Endothelial cell of umbilical vein (primary cell): ENCODE measurements at regions not wholly inside any gene's neighbourhood (a gene's known extent, or its start where the extent isn't known, plus 50 kb on each side); places are given as distances from the start of the nearest gene placed in this dataset.

ENCODE experiments used
- BruUV-seq: library from RNA; stranded (reverse); fragments of 400-500 nt; replicated peaks from 2 replicates; lab custom pipeline; 2021; lab: Mats Ljungman, UMichigan
- CTCF ChIA-PET: fragments of 300-600, 350-600 bp; sonication (Branson Sonifier 250); formaldehyde crosslinking; loops from one replicate; lab custom pipeline; 2021; ENCODE audit warnings: antibody characterized with exemption, inconsistent platforms; lab: Charles Lee
- POLR2A ChIA-PET: fragments of 300-600, 350-600 bp; sonication (Branson Sonifier 250); formaldehyde crosslinking; loops from one replicate; lab custom pipeline; 2021; ENCODE audit warnings: antibody characterized with exemption, inconsistent platforms; lab: Charles Lee
- DNase-seq: peaks from one replicate; pipeline ENCODE4 v3.0.0-alpha.2; 2011; ENCODE audit warnings: low read depth, low spot score
- FAIRE-seq: peaks from 2 replicates; lab custom pipeline; 2011; peaks lifted over from hg19 to GRCh38; lab: Jason Lieb, UNC
- H2AFZ ChIP-seq: 2 replicates; pipeline ENCODE4 v1.6.0; 2012; ENCODE audit warnings: low read depth, low read length, control low read depth, inconsistent platforms
- H3K27ac ChIP-seq: 2 replicates; pipeline ENCODE4 v1.5.1; 2011; ENCODE audit warnings: low read depth, mild to moderate bottlenecking, control low read depth, low read length, moderate library complexity; ENCODE audit not compliant: insufficient read depth
- H3K27me3 ChIP-seq, 2 experiments: 2 replicates each; pipeline versions ENCODE4 v1.6.0 to v1.6.1; 2011; ENCODE audit warnings: low read length in 2 of 2, mixed read lengths in 1 of 2; ENCODE audit not compliant: control insufficient read depth in 2 of 2, insufficient read depth in 2 of 2
- H3K36me3 ChIP-seq, 2 experiments: 2 replicates in 1 of 2; 3 replicates in 1 of 2; pipeline ENCODE4 v1.5.1; 2011; ENCODE audit warnings: low read length in 2 of 2, mild to moderate bottlenecking in 1 of 2, moderate library complexity in 1 of 2; ENCODE audit not compliant: control insufficient read depth in 2 of 2, insufficient read depth in 2 of 2; ENCODE audit errors: extremely low read depth in 1 of 2
- H3K4me1 ChIP-seq: 3 replicates; pipeline ENCODE4 v1.5.1; 2011; ENCODE audit warnings: mild to moderate bottlenecking, low read length; ENCODE audit not compliant: control insufficient read depth, insufficient read depth; ENCODE audit errors: extremely low read depth
- H3K4me2 ChIP-seq: 2 replicates; pipeline ENCODE4 v1.6.1; 2011; ENCODE audit warnings: low read length, control low read depth, mixed read lengths; ENCODE audit not compliant: insufficient read depth
- H3K4me3 ChIP-seq, 3 experiments: fragments of 200-600 bp in 1 of 3; sonication (generic), shearing (Covaris generic) in 1 of 3; replicated peaks in 1 of 3; 2 replicates each; pipeline ENCODE4 v1.5.1; 2011 to 2016; ENCODE audit warnings: control low read depth in 3 of 3, low read length in 3 of 3, mild to moderate bottlenecking in 2 of 3, inconsistent platforms in 1 of 3, low read depth in 1 of 3, moderate library complexity in 1 of 3; ENCODE audit not compliant: insufficient read depth in 1 of 3
- H3K79me2 ChIP-seq: 2 replicates; pipeline ENCODE4 v1.6.0; 2012; ENCODE audit warnings: low read length, inconsistent platforms; ENCODE audit not compliant: control insufficient read depth, insufficient read depth
- H3K9ac ChIP-seq: replicated peaks from 2 replicates; pipeline ENCODE3; 2011; ENCODE audit warnings: low read length, control low read depth; ENCODE audit not compliant: insufficient read depth; ENCODE audit errors: extremely low read depth
- H3K9me1 ChIP-seq: replicated peaks from 3 replicates; pipeline ENCODE4 v1.6.0; 2011; ENCODE audit warnings: mild to moderate bottlenecking, low read length; ENCODE audit not compliant: control insufficient read depth, insufficient read depth; ENCODE audit errors: extremely low read depth
- H3K9me3 ChIP-seq: replicated peaks from 2 replicates; pipeline ENCODE4 v1.5.1; 2012; ENCODE audit warnings: low read length, inconsistent platforms; ENCODE audit not compliant: control insufficient read depth, insufficient read depth
- H4K20me1 ChIP-seq: replicated peaks from 2 replicates; pipeline ENCODE3; 2011; ENCODE audit warnings: mild to moderate bottlenecking, low read length; ENCODE audit not compliant: control insufficient read depth, insufficient read depth; ENCODE audit errors: extremely low read depth
- EZH2 ChIP-seq: IDR thresholded peaks from 2 replicates; pipeline ENCODE4 v1.6.1; 2012; ENCODE audit warnings: borderline replicate concordance, low read depth, mild to moderate bottlenecking, moderate library complexity, low read length, inconsistent platforms; ENCODE audit not compliant: severe bottlenecking
- FOS ChIP-seq: IDR thresholded peaks from 2 replicates; pipeline ENCODE4 v1.6.1; 2011; ENCODE audit warnings: mild to moderate bottlenecking, low read length, moderate library complexity, borderline replicate concordance; ENCODE audit not compliant: insufficient read depth
- GATA2 ChIP-seq: IDR thresholded peaks from 2 replicates; pipeline ENCODE4 v1.7.0; 2011; ENCODE audit warnings: low read depth, mild to moderate bottlenecking, moderate library complexity, mixed read lengths, low read length; ENCODE audit not compliant: insufficient read length, insufficient read depth
- JUN ChIP-seq: IDR thresholded peaks from 2 replicates; pipeline ENCODE4 v1.6.1; 2011; ENCODE audit warnings: borderline replicate concordance, low read depth; ENCODE audit not compliant: insufficient read length, insufficient read depth
- MYC ChIP-seq: IDR thresholded peaks from one replicate; pipeline ENCODE4 v1.6.1; 2011; ENCODE audit warnings: mild to moderate bottlenecking, low read depth, low read length
- POLR2A ChIP-seq: IDR thresholded peaks from 2 replicates; pipeline ENCODE4 v1.6.1; 2012; ENCODE audit warnings: low read depth, mild to moderate bottlenecking, control low read depth, low read length
- POLR2AphosphoS5 ChIP-seq: IDR thresholded peaks from 2 replicates; pipeline ENCODE4 v1.6.1; 2012; ENCODE audit warnings: low read depth, mild to moderate bottlenecking, control low read depth, low read length, moderate library complexity; ENCODE audit not compliant: insufficient read depth
- dilution Hi-C: fragments of 300-500 bp; cut with MboI; formaldehyde crosslinking; loops from one replicate; pipeline ENCODE4 v1.15.0; 2019; ENCODE audit warnings: low sequenced_read_pairs; ENCODE audit not compliant: extremely low pct_ligation_motif_present
- intact Hi-C: fragments of 100-400 bp; cut with micrococcal nuclease; formaldehyde crosslinking; loops from one replicate; pipeline ENCODE4 v1.10.0; 2022
- TF ChIP-seq, protein P1 (sequence below): IDR thresholded peaks from 2 replicates; pipeline ENCODE4 v1.6.1; 2011; ENCODE audit not compliant: insufficient read depth, insufficient read length
- TF ChIP-seq, protein P2 (sequence below), 2 donors: IDR thresholded peaks; 1 replicate in 1 of 2; 2 replicates in 1 of 2; pipeline ENCODE4 v1.5.1; 2011; ENCODE audit warnings: low read length in 2 of 2, mild to moderate bottlenecking in 2 of 2, moderate library complexity in 2 of 2, control low read depth in 1 of 2, inconsistent platforms in 1 of 2, low read depth in 1 of 2; ENCODE audit not compliant: insufficient read depth in 1 of 2; ENCODE audit errors: extremely low read depth in 1 of 2

DNA sequence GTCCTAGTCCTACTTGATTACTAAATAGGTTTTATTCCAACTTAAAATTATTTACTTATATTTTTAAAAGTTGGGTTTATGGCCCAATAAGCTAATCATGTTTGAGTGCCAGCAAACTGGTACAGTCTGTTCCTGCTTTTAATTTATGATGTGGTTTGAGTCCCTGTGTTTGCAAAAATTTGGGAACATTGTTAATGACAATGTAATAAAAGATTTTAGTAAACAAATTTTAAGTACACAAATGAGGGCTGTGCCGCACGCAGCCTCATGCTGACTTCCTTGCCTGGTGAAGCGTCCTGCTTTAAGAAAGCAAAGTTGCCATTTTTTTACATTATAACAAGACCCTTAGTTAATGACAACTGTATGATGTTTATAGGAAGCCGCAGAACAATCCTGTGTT lies 96.8 kb upstream of the MAP1B start:
- FAIRE-seq (no peak), DNase-seq (no peak)
- Histone ChIP-seq H3K27me3 (peaks cover 26 to 56% of the 10 kb centered on the region in 2 experiments), H3K4me1 (no peaks in the 10 kb centered on the region), H3K4me2 (no peak overlapping the region), H3K27ac (no peak overlapping the region), H2AFZ (no peak overlapping the region), H3K9me3 (no peaks in the 10 kb centered on the region), H3K79me2 (no peaks in the 10 kb centered on the region), H3K36me3 (no peaks in the 10 kb centered on the region), H3K9ac (no peak overlapping the region), H3K9me1 (no peaks in the 10 kb centered on the region), H4K20me1 (no peaks in the 10 kb centered on the region), H3K4me3 (no peak overlapping the region)
- BruUV-seq = no TSS peak
- dilution Hi-C loops = no loop called here
- POLR2A ChIA-PET = no interaction called here
- intact Hi-C loops = no loop called here
- TF ChIP-seq MYC (no peak), POLR2AphosphoS5 (no peak)
- CTCF ChIA-PET = interaction anchor here (2.4 kb wide), 1 partner anchor 8 kb away, joined by 14 read pairs; no protein-coding TSS in a partner anchor

DNA sequence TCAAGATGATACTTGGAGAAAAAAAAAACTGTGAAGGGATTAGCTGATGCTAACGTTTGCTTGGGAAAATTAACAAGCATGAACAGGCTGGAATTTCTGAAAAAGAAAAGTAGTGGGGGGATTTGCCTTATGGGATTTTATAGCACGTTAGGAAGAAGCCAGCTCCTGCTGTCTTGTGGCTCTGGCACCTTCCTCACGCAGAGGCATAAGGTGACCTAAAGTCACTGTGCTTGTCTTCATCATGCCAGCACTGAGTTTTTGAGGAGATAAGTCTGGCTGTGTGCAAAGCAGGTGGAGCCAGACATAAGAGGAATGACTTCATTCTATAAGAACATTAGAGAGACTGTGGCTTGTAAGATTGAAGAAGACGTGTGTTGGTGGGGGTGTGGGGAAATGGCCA lies 94.4 kb upstream of the MAP1B start:
- POLR2A ChIA-PET = no interaction called here
- dilution Hi-C loops = no loop called here

More for the DNA sequence above, 94.4 kb upstream of the MAP1B start:
- Histone ChIP-seq H2AFZ (no peak overlapping the region), H3K36me3 (no peaks in the 10 kb centered on the region), H3K79me2 (no peaks in the 10 kb centered on the region), H3K4me2 (no peak overlapping the region), H3K9me1 (no peaks in the 10 kb centered on the region), H3K4me3 (no peak overlapping the region), H3K27me3 (peaks cover 17 to 45% of the 10 kb centered on the region in 2 experiments), H3K9ac (no peak overlapping the region), H3K9me3 (no peaks in the 10 kb centered on the region), H3K4me1 (no peaks in the 10 kb centered on the region), H3K27ac (no peak overlapping the region), H4K20me1 (no peaks in the 10 kb centered on the region)
- no peak for DNase-seq
- BruUV-seq = no TSS peak
- TF ChIP-seq POLR2A (no peak), FOS (no peak), MYC (no peak), EZH2 (no peak), POLR2AphosphoS5 (no peak), JUN (no peak), GATA2 (no peak)
- TF ChIP-seq, protein P1, sequence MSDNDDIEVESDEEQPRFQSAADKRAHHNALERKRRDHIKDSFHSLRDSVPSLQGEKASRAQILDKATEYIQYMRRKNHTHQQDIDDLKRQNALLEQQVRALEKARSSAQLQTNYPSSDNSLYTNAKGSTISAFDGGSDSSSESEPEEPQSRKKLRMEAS = no peak
- TF ChIP-seq, protein P2, sequence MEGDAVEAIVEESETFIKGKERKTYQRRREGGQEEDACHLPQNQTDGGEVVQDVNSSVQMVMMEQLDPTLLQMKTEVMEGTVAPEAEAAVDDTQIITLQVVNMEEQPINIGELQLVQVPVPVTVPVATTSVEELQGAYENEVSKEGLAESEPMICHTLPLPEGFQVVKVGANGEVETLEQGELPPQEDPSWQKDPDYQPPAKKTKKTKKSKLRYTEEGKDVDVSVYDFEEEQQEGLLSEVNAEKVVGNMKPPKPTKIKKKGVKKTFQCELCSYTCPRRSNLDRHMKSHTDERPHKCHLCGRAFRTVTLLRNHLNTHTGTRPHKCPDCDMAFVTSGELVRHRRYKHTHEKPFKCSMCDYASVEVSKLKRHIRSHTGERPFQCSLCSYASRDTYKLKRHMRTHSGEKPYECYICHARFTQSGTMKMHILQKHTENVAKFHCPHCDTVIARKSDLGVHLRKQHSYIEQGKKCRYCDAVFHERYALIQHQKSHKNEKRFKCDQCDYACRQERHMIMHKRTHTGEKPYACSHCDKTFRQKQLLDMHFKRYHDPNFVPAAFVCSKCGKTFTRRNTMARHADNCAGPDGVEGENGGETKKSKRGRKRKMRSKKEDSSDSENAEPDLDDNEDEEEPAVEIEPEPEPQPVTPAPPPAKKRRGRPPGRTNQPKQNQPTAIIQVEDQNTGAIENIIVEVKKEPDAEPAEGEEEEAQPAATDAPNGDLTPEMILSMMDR (IDR thresholded peaks at IDR 0.05; ENCODE audit: extremely low read depth in 1 of 2, insufficient read depth in 1 of 2, low read depth in 1 of 2, low read length in 2 of 2) = no peak
- CTCF ChIA-PET = interaction anchor here (3.1 kb wide), 1 partner anchor 230 kb away, joined by 16 read pairs; no protein-coding TSS in a partner anchor
- intact Hi-C loops = no loop called here
- no peak for FAIRE-seq
